H9 (cell line): ENCODE measurements at regions not wholly inside any gene's neighbourhood (a gene's known extent, or its start where the extent isn't known, plus 50 kb on each side); places are given as distances from the start of the nearest gene placed in this dataset.
A peak's percentile ranks its signal among the peaks of the same experiment; 100 is the strongest.

Experiments
- DNase-seq: peaks from one replicate; pipeline ENCODE4 v3.0.0-alpha.2; 2017
- H2AFZ ChIP-seq: one replicate; pipeline ENCODE4 v1.6.1; 2013; ENCODE audit warnings: mild to moderate bottlenecking, low read length, control low read depth, moderate library complexity
- H2AK5ac ChIP-seq: 2 replicates; pipeline ENCODE4 v1.6.1; 2013; ENCODE audit warnings: low read length, control low read depth, mixed read lengths; ENCODE audit not compliant: insufficient read length
- H2BK120ac ChIP-seq: one replicate; pipeline ENCODE4 v1.6.1; 2013; ENCODE audit warnings: low read depth, mild to moderate bottlenecking, low read length, control low read depth, inconsistent platforms; ENCODE audit not compliant: poor library complexity, severe bottlenecking
- H2BK12ac ChIP-seq: 2 replicates; pipeline ENCODE4 v1.6.1; 2013; ENCODE audit warnings: low read length, control low read depth, mixed read lengths, low read depth; ENCODE audit not compliant: insufficient read length
- H2BK15ac ChIP-seq: 2 replicates; pipeline ENCODE4 v1.6.1; 2013; ENCODE audit warnings: low read depth, low read length, control low read depth
- H2BK20ac ChIP-seq: one replicate; pipeline ENCODE4 v1.6.1; 2013; ENCODE audit warnings: low read depth, mild to moderate bottlenecking, low read length, control low read depth, inconsistent platforms; ENCODE audit not compliant: poor library complexity, severe bottlenecking
- H2BK5ac ChIP-seq: 2 replicates; pipeline ENCODE4 v1.6.1; 2013; ENCODE audit warnings: low read length, control low read depth, mixed read lengths; ENCODE audit not compliant: insufficient read length
- H3K14ac ChIP-seq: 2 replicates; pipeline ENCODE4 v1.6.1; 2013; ENCODE audit warnings: low read length, control low read depth; ENCODE audit not compliant: insufficient read depth
- H3K18ac ChIP-seq: 2 replicates; pipeline ENCODE4 v1.6.1; 2013; ENCODE audit warnings: low read depth, mild to moderate bottlenecking, mixed read lengths, low read length, control low read depth; ENCODE audit not compliant: insufficient read length
- H3K23ac ChIP-seq: 2 replicates; pipeline ENCODE4 v1.6.1; 2013; ENCODE audit warnings: low read length, control low read depth, mixed read lengths, low read depth; ENCODE audit not compliant: insufficient read length
- H3K23me2 ChIP-seq: 2 replicates; pipeline ENCODE4 v1.6.1; 2013; ENCODE audit warnings: low read depth, mild to moderate bottlenecking, mixed read lengths, low read length, control low read depth; ENCODE audit not compliant: insufficient read length, poor library complexity, severe bottlenecking
- H3K27ac ChIP-seq: 2 replicates; pipeline ENCODE4 v1.5.1; 2013; ENCODE audit warnings: low read length, control low read depth, mixed read lengths, low read depth; ENCODE audit not compliant: insufficient read length
- H3K27me3 ChIP-seq: 2 replicates; pipeline ENCODE4 v1.6.1; 2013; ENCODE audit warnings: low read length, control low read depth, inconsistent platforms; ENCODE audit not compliant: insufficient read depth
- H3K4ac ChIP-seq: 2 replicates; pipeline ENCODE4 v1.6.1; 2013; ENCODE audit warnings: low read depth, mild to moderate bottlenecking, control low read depth, inconsistent platforms, low read length, moderate library complexity
- H3K4me1 ChIP-seq: 2 replicates; pipeline ENCODE4 v1.6.1; 2013; ENCODE audit warnings: low read length, control low read depth, inconsistent platforms; ENCODE audit not compliant: insufficient read depth
- H3K4me2 ChIP-seq: 2 replicates; pipeline ENCODE4 v1.6.1; 2013; ENCODE audit warnings: low read length, control low read depth, mixed read lengths; ENCODE audit not compliant: insufficient read length, insufficient read depth
- H3K56ac ChIP-seq: 2 replicates; pipeline ENCODE4 v1.6.1; 2013; ENCODE audit warnings: low read depth, mild to moderate bottlenecking, mixed read lengths, low read length, control low read depth; ENCODE audit not compliant: insufficient read length
- H3K79me1 ChIP-seq: 2 replicates; pipeline ENCODE4 v1.6.1; 2013; ENCODE audit warnings: low read depth, mild to moderate bottlenecking, moderate library complexity, low read length, control low read depth, inconsistent platforms; ENCODE audit not compliant: insufficient read depth, poor library complexity, severe bottlenecking
- H3K79me2 ChIP-seq: 2 replicates; pipeline ENCODE4 v1.6.1; 2013; ENCODE audit warnings: low read length, control low read depth, inconsistent platforms; ENCODE audit not compliant: insufficient read depth
- H3K9ac ChIP-seq: 2 replicates; pipeline ENCODE4 v1.6.1; 2013; ENCODE audit warnings: low read length, control low read depth, mixed read lengths; ENCODE audit not compliant: insufficient read length; ENCODE audit errors: extremely low read depth
- H3K9me3 ChIP-seq: one replicate; pipeline ENCODE4 v1.6.1; 2013; ENCODE audit warnings: low read depth, low read length, inconsistent platforms; ENCODE audit not compliant: control insufficient read depth
- H3T11ph ChIP-seq: one replicate; pipeline ENCODE4 v1.6.1; 2013; ENCODE audit warnings: mild to moderate bottlenecking, low read length, control low read depth, inconsistent platforms
- H4K20me1 ChIP-seq: one replicate; pipeline ENCODE4 v1.6.1; 2013; ENCODE audit not compliant: control insufficient read depth, insufficient read length, insufficient read depth
- H4K5ac ChIP-seq: 2 replicates; pipeline ENCODE4 v1.6.1; 2013; ENCODE audit warnings: low read depth, mild to moderate bottlenecking, mixed read lengths, low read length, control low read depth; ENCODE audit not compliant: insufficient read length
- H4K8ac ChIP-seq: replicated peaks from 2 replicates; pipeline ENCODE4 v1.6.1; 2013; ENCODE audit warnings: low read length, control low read depth, mixed read lengths, low read depth; ENCODE audit not compliant: insufficient read length
- H4K91ac ChIP-seq: 2 replicates; pipeline ENCODE4 v1.6.1; 2013; ENCODE audit warnings: low read depth, mild to moderate bottlenecking, moderate library complexity, mixed read lengths, low read length, control low read depth; ENCODE audit not compliant: insufficient read length
- H3K27ac Mint-ChIP-seq, 3 experiments: 2 replicates in 2 of 3; 3 replicates in 1 of 3; pipeline ENCODE4 v1.8.0; 2020 to 2021; ENCODE audit warnings: mixed read lengths in 3 of 3, mild to moderate bottlenecking in 1 of 3, moderate library complexity in 1 of 3
- H3K27me3 Mint-ChIP-seq: 2 replicates; pipeline ENCODE4 v1.8.0; 2021; ENCODE audit warnings: low read depth, mild to moderate bottlenecking, moderate library complexity, mixed read lengths
- H3K36me3 Mint-ChIP-seq, 3 experiments: 2 replicates in 2 of 3; 3 replicates in 1 of 3; pipeline ENCODE4 v1.8.0; 2020 to 2021; ENCODE audit warnings: low read depth in 3 of 3, mixed read lengths in 3 of 3; ENCODE audit not compliant: insufficient read depth in 1 of 3
- H3K4me1 Mint-ChIP-seq, 2 experiments: 2 replicates each; pipeline ENCODE4 v1.8.0; 2020; ENCODE audit warnings: mixed read lengths in 2 of 2
- H3K4me3 Mint-ChIP-seq, 2 experiments: 2 replicates in 1 of 2; 3 replicates in 1 of 2; pipeline ENCODE4 v1.8.0; 2020 to 2021; ENCODE audit warnings: mild to moderate bottlenecking in 2 of 2, mixed read lengths in 2 of 2, moderate library complexity in 1 of 2
- H3K9me3 Mint-ChIP-seq, 2 experiments: 2 replicates in 1 of 2; 3 replicates in 1 of 2; pipeline ENCODE4 v1.8.0; 2020; ENCODE audit warnings: mild to moderate bottlenecking in 2 of 2, mixed read lengths in 2 of 2, moderate library complexity in 1 of 2
- WGBS: extraction: QIAGEN DNeasy Blood & Tissue Kit; methylation state at CpG from one replicate; pipeline ENCODE4 v1.1.7; 2013; ENCODE audit warnings: missing lambda C conversion rate, low lambda C conversion rate, mixed read lengths; ENCODE audit not compliant: insufficient read length; ENCODE audit errors: extremely low coverage; 5-methylcytosine and 5-hydroxymethylcytosine counted together
- TF ChIP-seq, protein P1 (sequence below): fragments of 200-600 bp; sonication (generic); conservative IDR thresholded peaks from 3 replicates; pipeline ENCODE4 v1.8.0; 2021; ENCODE audit warnings: antibody characterized with exemption, mild to moderate bottlenecking

DNA sequence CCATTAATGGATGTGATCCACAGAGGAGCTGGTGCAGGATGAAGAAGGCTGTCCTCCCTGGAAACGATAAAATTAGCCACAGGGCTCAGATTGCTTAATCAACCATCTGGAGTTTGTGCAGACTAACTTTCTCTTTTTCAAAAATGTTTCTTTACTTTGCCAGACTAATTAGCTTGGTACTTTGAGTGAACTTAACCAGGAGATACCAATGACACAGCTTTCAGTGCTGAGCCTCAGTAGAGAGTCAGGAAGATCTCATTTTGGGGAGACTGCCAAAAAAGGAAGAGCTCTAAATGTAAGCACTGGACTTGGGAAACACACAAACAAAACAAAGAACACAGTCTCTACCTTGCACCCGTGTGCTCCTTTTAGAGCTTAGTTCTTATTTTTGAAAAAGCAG is 248.1 kb upstream of the DEPDC1 start:
- peaks cover 12 to 27% (median 14%) of the 10 kb centered on the region in 3 experiments for H3K36me3 Mint-ChIP-seq
- Histone ChIP-seq H4K8ac (no peak overlapping the region), H2AK5ac (no peak overlapping the region), H2BK15ac (no peak overlapping the region), H2BK12ac (no peak overlapping the region), H3K23me2 (no peaks in the 10 kb centered on the region), H3K18ac (no peak overlapping the region), H4K91ac (no peak overlapping the region), H3K9me3 (no peaks in the 10 kb centered on the region), H3K79me2 (no peaks in the 10 kb centered on the region), H3K4me2 (no peak overlapping the region), H3K4ac (no peak overlapping the region), H3K27ac (no peak overlapping the region), H3K79me1 (no peaks in the 10 kb centered on the region), H2BK120ac (no peak overlapping the region), H3K56ac (no peak overlapping the region), H3K4me1 (no peaks in the 10 kb centered on the region; the same call in 1 of the 2 replicates), H3T11ph (no peak overlapping the region), H4K20me1 (no peaks in the 10 kb centered on the region), H2BK20ac (no peak overlapping the region), H3K27me3 (no peaks in the 10 kb centered on the region), H3K9ac (no peak overlapping the region), H3K14ac (no peak overlapping the region), H3K23ac (no peak overlapping the region), H2AFZ (no peak overlapping the region), H4K5ac (no peak overlapping the region), H2BK5ac (no peak overlapping the region)
- no peak overlapping the region for H3K4me3 Mint-ChIP-seq
- no CpG with 5 or more reads among the region's 2 CpGs for WGBS
- H3K27me3 Mint-ChIP-seq, result no peaks in the 10 kb centered on the region
- peak overlapping the region in 1 of 3 experiments; percentile 23; a peak in 1 of 7 replicates for H3K27ac Mint-ChIP-seq
- TF ChIP-seq, protein P1, sequence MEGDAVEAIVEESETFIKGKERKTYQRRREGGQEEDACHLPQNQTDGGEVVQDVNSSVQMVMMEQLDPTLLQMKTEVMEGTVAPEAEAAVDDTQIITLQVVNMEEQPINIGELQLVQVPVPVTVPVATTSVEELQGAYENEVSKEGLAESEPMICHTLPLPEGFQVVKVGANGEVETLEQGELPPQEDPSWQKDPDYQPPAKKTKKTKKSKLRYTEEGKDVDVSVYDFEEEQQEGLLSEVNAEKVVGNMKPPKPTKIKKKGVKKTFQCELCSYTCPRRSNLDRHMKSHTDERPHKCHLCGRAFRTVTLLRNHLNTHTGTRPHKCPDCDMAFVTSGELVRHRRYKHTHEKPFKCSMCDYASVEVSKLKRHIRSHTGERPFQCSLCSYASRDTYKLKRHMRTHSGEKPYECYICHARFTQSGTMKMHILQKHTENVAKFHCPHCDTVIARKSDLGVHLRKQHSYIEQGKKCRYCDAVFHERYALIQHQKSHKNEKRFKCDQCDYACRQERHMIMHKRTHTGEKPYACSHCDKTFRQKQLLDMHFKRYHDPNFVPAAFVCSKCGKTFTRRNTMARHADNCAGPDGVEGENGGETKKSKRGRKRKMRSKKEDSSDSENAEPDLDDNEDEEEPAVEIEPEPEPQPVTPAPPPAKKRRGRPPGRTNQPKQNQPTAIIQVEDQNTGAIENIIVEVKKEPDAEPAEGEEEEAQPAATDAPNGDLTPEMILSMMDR, result no peak
- no peak for DNase-seq
- H3K9me3 Mint-ChIP-seq, result peaks cover 27 to 30% of the 10 kb centered on the region in 2 experiments
- peaks cover 0 to 2% of the 10 kb centered on the region in 2 experiments; a peak in 1 of 4 replicates for H3K4me1 Mint-ChIP-seq
